PC-9 (cell line): ENCODE measurements at regions not wholly inside any gene's neighbourhood (a gene's known extent, or its start where the extent isn't known, plus 50 kb on each side); places are given as distances from the start of the nearest gene placed in this dataset.

Experiments used
- BruUV-seq: library from RNA; stranded (reverse); fragments of 400-500 nt; replicated peaks from 2 replicates; lab custom pipeline; 2021; lab: Mats Ljungman, UMichigan
- CTCF ChIA-PET: fragments of 300-600 bp; sonication (Branson Sonifier 250); formaldehyde crosslinking; loops from one replicate; lab custom pipeline; 2022; ENCODE audit warnings: antibody characterized with exemption; lab: Charles Lee
- POLR2A ChIA-PET: fragments of 300-600 bp; sonication (Branson Sonifier 250); formaldehyde crosslinking; loops from one replicate; lab custom pipeline; 2022; ENCODE audit warnings: antibody characterized with exemption; ENCODE audit not compliant: unreplicated experiment; lab: Charles Lee
- DNase-seq, 2 experiments: peaks; one replicate each; pipeline versions ENCODE4 v3.0.0 to v3.0.0-alpha.2; 2015 to 2022; ENCODE audit warnings: mixed read lengths in 1 of 2
- H2AFZ ChIP-seq: fragments of 200-600 bp; sonication (generic); 2 replicates; pipeline ENCODE4 v1.8.1; 2017; ENCODE audit warnings: antibody characterized with exemption
- H3F3A ChIP-seq: fragments of 200-600 bp; sonication (generic); 2 replicates; pipeline ENCODE4 v1.8.1; 2017; ENCODE audit warnings: antibody characterized with exemption, mild to moderate bottlenecking, low read depth; ENCODE audit not compliant: insufficient read depth
- H3K27ac ChIP-seq: fragments of 200-600 bp; sonication (generic); 2 replicates; pipeline ENCODE4 v1.6.1; 2016; ENCODE audit warnings: mixed run types
- H3K27me3 ChIP-seq: fragments of 200-600 bp; sonication (generic); 2 replicates; pipeline ENCODE4 v1.6.1; 2016; ENCODE audit warnings: low read depth, mixed run types; ENCODE audit not compliant: insufficient read depth
- H3K36me3 ChIP-seq: fragments of 200-600 bp; sonication (generic); 2 replicates; pipeline ENCODE4 v1.6.1; 2016; ENCODE audit warnings: low read depth, mixed run types
- H3K4me1 ChIP-seq: fragments of 200-600 bp; sonication (generic); replicated peaks from 2 replicates; pipeline ENCODE4 v1.6.1; 2016; ENCODE audit warnings: mixed run types; ENCODE audit not compliant: insufficient read depth
- H3K4me2 ChIP-seq: fragments of 200-600 bp; sonication (generic); 2 replicates; pipeline ENCODE4 v1.6.1; 2017; ENCODE audit warnings: mixed run types
- H3K4me3 ChIP-seq: fragments of 200-600 bp; sonication (generic); 2 replicates; pipeline ENCODE4 v1.6.1; 2016; ENCODE audit warnings: mixed run types
- H3K79me2 ChIP-seq: fragments of 200-600 bp; sonication (generic); 2 replicates; pipeline ENCODE4 v1.6.1; 2017; ENCODE audit warnings: low read depth, mixed run types
- H3K9me2 ChIP-seq: fragments of 200-600 bp; sonication (generic); 2 replicates; pipeline ENCODE4 v1.8.1; 2017; ENCODE audit warnings: mild to moderate bottlenecking; ENCODE audit not compliant: insufficient read depth
- H3K9me3 ChIP-seq: fragments of 200-600 bp; sonication (generic); 2 replicates; pipeline ENCODE4 v1.8.1; 2016; ENCODE audit warnings: low read depth; ENCODE audit not compliant: insufficient read depth
- H4K20me1 ChIP-seq: fragments of 200-600 bp; sonication (generic); 2 replicates; pipeline ENCODE4 v1.8.1; 2017; ENCODE audit not compliant: insufficient read depth
- CTCF ChIP-seq: fragments of 200-600 bp; sonication (generic); conservative IDR thresholded peaks from 2 replicates; pipeline ENCODE4 v1.6.1; 2017; ENCODE audit warnings: mixed run types, antibody characterized with exemption, mild to moderate bottlenecking, moderate library complexity
- EZH2 ChIP-seq: fragments of 200-600 bp; sonication (generic); IDR thresholded peaks from 2 replicates; pipeline ENCODE4 v1.8.0; 2017; ENCODE audit warnings: antibody characterized with exemption, low read depth
- intact Hi-C: fragments of 100-400 bp; cut with micrococcal nuclease; formaldehyde crosslinking; loops from one replicate; pipeline ENCODE4 v1.10.0; 2022; ENCODE audit not compliant: unreplicated experiment

GRCh38 chr3:95705786-95706418 lies 1108.5 kb upstream of the EPHA6 start:
- Histone ChIP-seq H3K27ac (no peak overlapping the region), H3K27me3 (no peaks in the 10 kb centered on the region), H3K4me1 (no peaks in the 10 kb centered on the region), H3K9me3 (no peaks in the 10 kb centered on the region), H3K79me2 (no peaks in the 10 kb centered on the region), H2AFZ (peak overlapping the region; percentile 73), H3F3A (no peaks in the 10 kb centered on the region), H3K4me2 (peak overlapping the region; percentile 69), H3K36me3 (no peaks in the 10 kb centered on the region), H3K4me3 (peak overlapping the region; percentile 51), H4K20me1 (no peaks in the 10 kb centered on the region), H3K9me2 (no peaks in the 10 kb centered on the region)
- BruUV-seq: no TSS peak
- TF ChIP-seq EZH2 (no peak), CTCF (no peak)
- ChIA-PET CTCF (interaction anchor here (0.6 kb wide), 1 partner anchor 18 kb away, joined by 3 read pairs; no protein-coding TSS in a partner anchor), POLR2A (interaction anchor here (0.6 to 0.7 kb wide), 2 partner anchors 32 to 56 kb away, joined by 3 to 6 read pairs; no protein-coding TSS in a partner anchor)
- intact Hi-C loops: no loop called here
- peak in 1 of 2 experiments; percentile 19 for DNase-seq

GRCh38 chr3:95707268-95707667 lies 1107.1 kb upstream of the EPHA6 start:
- H3K4me3 ChIP-seq: no peak overlapping the region
- intact Hi-C loops: no loop called here
- H3K4me2 ChIP-seq: no peak overlapping the region
- no peaks in the 10 kb centered on the region for H4K20me1 ChIP-seq
- no peaks in the 10 kb centered on the region for H3K27me3 ChIP-seq
- no peak for DNase-seq
- no peaks in the 10 kb centered on the region for H3K9me2 ChIP-seq
- BruUV-seq: no TSS peak
- H3K36me3 ChIP-seq: no peaks in the 10 kb centered on the region
- CTCF ChIA-PET: interaction anchor here (0.5 kb wide), 1 partner anchor 1182 kb away, joined by 5 read pairs; no protein-coding TSS in a partner anchor
- no peaks in the 10 kb centered on the region for H3F3A ChIP-seq
- H3K27ac ChIP-seq: no peak overlapping the region
- no peaks in the 10 kb centered on the region for H3K9me3 ChIP-seq
- POLR2A ChIA-PET: no interaction called here
- H3K4me1 ChIP-seq: no peaks in the 10 kb centered on the region
- no peak overlapping the region for H2AFZ ChIP-seq
- no peak for TF ChIP-seq EZH2
- no peak for TF ChIP-seq CTCF
- H3K79me2 ChIP-seq: no peaks in the 10 kb centered on the region

GRCh38 chr3:95710684-95711083 lies 1103.7 kb upstream of the EPHA6 start:
- Histone ChIP-seq H3K4me2 (no peak overlapping the region), H3K27me3 (no peaks in the 10 kb centered on the region), H3K36me3 (no peaks in the 10 kb centered on the region), H4K20me1 (0 out of 2 replicates have a peak, but pooled peaks cover 7% of the 10 kb centered on the region), H3K79me2 (no peaks in the 10 kb centered on the region), H2AFZ (no peak overlapping the region), H3K9me2 (no peaks in the 10 kb centered on the region), H3F3A (no peaks in the 10 kb centered on the region), H3K27ac (no peak overlapping the region), H3K9me3 (no peaks in the 10 kb centered on the region), H3K4me3 (no peak overlapping the region), H3K4me1 (no peaks in the 10 kb centered on the region)
- TF ChIP-seq EZH2 (no peak), CTCF (no peak)
- CTCF ChIA-PET: no interaction called here
- DNase-seq: no peak
- POLR2A ChIA-PET: no interaction called here
- no TSS peak for BruUV-seq
- intact Hi-C loops: no loop called here
